CD4-positive, alpha-beta T cell treated with Interleukin-21 for 1 hour (primary cell): ENCODE measurements at regions not wholly inside any gene's neighbourhood (a gene's known extent, or its start where the extent isn't known, plus 50 kb on each side); places are given as distances from the start of the nearest gene placed in this dataset.

ENCODE experiments used
- DNase-seq: peaks from one replicate; pipeline ENCODE4 v3.0.0-alpha.2; 2020

GRCh38 chr5:74372051-74372450 is 268.5 kb downstream of the ENC1 start:
- no peak for DNase-seq

- DNase-seq: no peak
Measured at GRCh38 chr5:74371621-74372020, 268.9 kb downstream of the ENC1 start.

DNA sequence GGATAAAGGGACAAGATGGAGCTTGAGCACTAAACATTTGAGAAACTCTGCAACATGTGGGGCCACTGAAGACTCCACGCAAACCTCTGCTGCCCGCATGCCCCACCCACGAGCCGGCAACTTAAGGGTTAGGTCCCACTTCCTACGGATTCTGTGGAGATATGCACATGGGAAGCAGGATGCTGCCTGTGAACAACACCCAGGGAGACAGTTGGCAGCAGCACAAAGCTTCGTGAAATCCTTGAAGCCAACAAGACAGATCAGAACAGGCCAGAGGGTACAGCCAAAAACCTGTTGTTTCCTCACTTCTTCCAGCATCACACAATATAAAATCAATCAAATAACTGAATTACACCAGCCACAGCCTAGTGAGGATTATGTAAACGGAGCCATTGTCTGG is 270.4 kb downstream of the ENC1 start:
- DNase-seq: no peak

- no peak for DNase-seq
Measured at GRCh38 chr5:74369173-74369572, 271.4 kb downstream of the ENC1 start.

- no peak for DNase-seq
Measured at GRCh38 chr5:74367934-74368333, 272.6 kb downstream of the ENC1 start.

DNA sequence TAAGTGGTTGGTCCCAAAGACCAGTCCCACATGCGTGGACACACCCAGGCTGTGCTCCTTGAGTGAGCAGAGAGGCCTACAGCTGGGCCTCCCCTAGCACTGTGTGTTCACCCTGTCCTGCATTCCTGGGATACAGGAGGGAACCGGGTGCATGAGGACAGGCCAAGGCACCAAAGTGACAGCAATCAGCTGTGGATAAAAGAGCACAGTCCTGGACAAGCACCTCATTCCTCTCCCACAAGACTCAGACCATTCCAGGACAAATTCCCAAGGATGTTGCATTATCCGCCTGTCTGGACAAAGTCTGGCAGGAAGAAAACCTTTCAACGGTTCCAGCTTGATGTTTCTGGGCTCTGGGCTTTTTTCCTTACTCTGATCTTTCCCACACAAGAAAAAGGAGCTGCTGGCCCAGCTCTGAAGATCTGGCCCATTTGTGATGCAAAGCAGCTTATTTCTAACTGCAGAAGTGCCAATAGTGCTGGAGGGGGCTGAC is 273.2 kb downstream of the ENC1 start:
- no peak for DNase-seq

GRCh38 chr5:74365723-74366122 is 274.8 kb downstream of the ENC1 start:
- DNase-seq: no peak

DNA sequence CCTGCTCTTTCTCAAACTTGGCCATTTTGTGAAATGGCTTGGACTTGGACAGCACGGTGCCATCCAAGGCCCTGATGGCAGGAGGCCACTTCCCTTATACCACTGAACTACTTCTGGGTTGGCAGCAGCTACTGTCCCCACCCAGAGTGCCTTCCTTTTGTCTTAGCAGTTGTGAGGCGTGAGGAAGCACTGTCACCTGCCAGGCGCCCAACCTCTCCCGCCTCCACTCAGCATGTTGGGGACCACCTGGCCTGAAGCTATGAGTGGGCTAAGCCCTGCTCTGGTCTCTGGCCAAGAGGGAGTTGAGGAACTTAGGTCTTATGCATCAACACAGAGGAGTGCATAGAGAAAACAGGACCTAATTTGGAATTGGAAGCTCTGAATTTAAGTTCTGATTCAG is 276.0 kb downstream of the ENC1 start:
- DNase-seq: no peak

- DNase-seq: no peak
Measured at GRCh38 chr5:74363603-74364205, 276.8 kb downstream of the ENC1 start.

- no peak for DNase-seq
Measured at GRCh38 chr5:74361406-74362358, 278.8 kb downstream of the ENC1 start.

GRCh38 chr5:74360535-74361210 is 279.9 kb downstream of the ENC1 start:
- no peak for DNase-seq

GRCh38 chr5:74357827-74358226 is 282.7 kb downstream of the ENC1 start:
- DNase-seq: no peak

DNA sequence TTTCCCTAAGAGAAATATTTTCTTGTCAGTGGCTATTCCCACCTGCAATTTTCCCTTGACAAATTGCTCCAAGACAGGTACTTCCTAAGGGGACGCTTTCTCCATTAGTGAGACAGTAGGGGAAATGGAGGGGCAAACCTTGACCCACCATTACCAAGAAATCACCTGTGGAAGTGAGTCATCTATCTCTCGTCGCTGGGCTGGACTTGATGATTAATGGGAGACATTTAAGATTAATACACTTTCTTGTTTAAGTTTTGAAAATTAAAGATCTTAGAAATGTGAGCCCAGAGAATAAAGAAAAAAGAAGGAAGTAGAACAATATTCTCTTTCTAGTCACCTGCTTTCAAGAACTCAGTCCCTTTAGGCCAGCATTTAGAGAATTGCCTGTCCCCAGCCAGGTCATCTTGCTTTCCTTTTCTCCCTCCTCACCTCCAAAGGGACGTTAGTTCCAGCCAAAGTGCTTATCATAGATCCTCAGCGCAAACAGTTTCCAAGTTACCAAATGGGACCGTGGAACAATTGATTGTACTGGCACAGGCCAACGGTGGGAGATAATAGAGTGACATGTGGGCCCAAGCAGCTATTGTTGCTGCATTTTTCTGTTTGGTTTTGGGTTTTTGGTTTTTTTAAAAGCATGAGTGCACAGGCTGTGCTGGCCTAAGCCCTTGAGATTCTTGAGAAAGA is 284.4 kb downstream of the ENC1 start:
- DNase-seq: no peak

GRCh38 chr5:74355041-74355824 is 285.3 kb downstream of the ENC1 start:
- no peak for DNase-seq

DNA sequence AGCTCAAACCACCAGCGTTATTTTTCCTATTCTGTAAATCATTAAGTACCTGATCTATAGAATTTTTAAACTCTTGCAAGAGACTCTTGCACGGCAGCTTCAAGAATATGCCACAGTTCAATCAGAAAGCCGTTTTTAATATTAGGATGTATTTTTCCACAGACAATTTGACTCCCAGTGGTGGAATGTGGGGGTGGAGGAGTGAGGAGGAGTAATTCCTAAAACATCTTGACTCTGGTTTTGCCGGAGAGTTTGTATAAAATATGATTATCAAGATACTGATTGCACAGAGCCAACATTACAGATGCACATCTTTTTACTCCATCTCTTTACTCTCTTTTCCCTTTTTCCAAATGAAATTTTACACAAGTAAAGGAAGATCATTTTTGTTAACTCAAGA is 288.3 kb downstream of the ENC1 start:
- DNase-seq: no peak

DNA sequence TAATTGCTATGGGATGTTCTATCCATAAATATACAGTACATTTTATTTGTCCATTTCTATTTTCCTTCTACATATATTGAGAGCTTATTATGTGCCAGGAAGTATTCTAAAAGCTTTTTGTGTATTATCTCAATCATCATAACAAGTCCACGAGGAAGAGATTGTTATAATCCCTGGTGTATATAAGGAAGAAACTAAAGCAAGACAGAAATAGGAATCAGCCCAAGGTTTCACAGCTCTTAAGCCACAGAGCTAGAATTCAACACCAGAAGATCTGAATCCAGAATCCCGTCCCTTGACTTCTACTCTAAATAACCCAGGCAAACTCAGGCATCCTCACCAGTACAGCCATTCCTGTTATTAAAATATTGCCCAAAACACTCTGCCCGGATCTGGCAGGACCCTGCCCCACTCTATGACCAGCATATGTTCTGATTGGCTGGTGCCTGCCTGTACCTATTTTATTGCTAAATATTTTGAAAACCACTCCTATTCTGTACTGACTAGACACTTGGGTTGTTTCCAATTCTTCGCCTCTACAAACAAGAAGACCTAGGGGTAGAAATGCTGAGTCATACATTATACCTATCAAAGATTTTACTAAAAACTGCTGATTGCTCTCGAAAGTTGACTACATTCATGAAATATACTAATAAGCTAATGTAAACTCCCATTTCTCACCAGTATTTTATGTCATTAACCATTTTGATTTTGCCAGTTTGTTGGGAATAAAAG is 297.4 kb downstream of the ENC1 start:
- no peak for DNase-seq

- DNase-seq: no peak
Measured at GRCh38 chr5:74342182-74342581, 298.3 kb downstream of the ENC1 start.

DNA sequence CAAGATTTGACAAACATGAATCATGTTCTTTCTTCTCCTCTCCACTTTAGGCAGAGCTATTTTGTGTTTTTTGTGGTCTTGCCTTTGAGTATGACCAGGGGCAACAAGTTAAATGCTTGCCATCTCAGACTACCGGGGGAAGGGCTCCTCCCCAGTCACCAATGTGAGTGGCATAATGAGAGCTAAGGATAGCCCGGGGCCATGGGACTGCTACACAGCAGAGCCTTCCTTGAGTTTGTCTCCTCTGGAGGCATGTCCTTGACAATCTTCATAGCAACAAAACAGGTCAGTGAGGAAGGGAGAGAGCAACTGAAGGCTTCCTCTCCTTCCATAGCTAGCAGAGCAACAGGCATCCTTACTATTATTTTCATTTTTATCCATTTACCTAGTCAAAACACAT is 299.3 kb downstream of the ENC1 start:
- no peak for DNase-seq

DNA sequence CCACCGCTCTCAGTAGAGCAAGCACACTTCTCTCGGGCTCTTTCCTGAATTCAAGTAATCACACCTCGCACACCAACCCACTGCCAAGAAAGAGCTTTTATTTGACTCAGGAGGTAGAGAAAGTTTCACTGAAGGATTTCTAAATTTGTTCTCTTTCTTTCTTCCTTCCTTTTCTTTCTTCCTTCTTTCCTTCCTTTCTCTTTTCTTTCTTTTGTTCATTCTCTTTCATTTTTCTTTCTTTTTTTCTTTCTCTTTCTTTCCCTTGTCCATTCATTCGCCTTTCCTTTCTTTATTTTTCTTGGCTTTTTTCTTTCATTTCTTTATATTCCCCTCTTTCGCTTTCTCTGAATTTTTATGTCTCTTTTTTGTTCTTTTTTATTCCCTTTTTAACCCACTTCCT is 300.1 kb downstream of the ENC1 start:
- no peak for DNase-seq

DNA sequence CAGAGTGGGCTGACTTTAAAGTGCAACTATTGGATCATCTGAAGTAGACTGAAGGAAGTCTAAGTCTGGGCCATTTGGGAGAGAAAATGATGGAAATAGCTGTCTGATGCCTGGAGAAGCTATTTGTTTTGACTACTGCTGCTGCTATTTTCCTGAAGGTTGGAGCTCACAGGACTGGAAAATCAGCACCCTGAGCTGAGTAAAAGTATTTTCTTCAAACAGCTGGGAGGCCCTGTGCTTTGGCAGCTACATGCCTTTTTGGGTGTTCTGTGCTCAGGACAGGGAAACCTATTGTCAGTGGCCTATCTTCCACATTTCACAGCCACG is 302.6 kb downstream of the ENC1 start:
- DNase-seq: no peak

DNA sequence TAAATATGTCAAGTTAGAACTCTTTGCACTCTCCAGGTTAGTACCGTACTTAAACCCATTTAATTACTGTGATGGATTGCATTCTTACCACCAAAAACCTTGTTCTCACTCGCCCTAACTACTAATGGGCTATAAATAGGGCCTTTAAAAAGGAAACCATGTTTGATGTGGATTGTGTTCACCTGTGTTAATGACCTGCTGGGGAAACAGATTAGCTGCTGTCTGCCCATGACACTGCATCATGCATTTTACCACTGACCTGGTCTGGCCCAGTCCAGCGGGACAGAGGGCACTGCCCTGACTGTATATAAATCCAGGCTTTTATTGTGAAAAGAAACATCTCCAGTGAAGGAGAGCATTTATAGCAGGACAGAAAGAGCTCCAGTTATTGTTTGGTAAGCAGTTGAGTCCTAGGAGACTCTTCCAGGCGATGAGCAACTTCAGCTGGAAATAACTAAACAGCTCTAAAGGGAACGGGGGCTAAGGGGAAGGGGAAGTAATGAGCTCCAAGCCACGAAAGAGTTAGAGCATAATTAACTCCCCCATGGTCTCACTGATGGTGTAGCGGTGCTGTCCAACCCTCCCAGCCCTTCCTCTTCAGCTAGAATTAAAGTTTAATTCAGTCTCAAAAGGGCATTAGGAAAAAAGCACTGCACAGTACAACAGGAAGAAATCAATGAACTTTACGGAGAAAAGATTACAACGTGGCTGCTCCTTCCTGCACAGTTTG is 303.1 kb downstream of the ENC1 start:
- DNase-seq: no peak
